Upper lobe of left lung (tissue), 4 donors: ENCODE measurements at regions not wholly inside any gene's neighbourhood (a gene's known extent, or its start where the extent isn't known, plus 50 kb on each side); places are given as distances from the start of the nearest gene placed in this dataset.

Source experiments
- EP300 ChIP-seq, 4 donors: sonication (generic); formaldehyde crosslinking; IDR thresholded peaks; one replicate each; pipeline ENCODE4 v1.5.1; 2017; ENCODE audit warnings: antibody characterized with exemption in 4 of 4, control low read depth in 2 of 4
- POLR2A ChIP-seq, 4 donors: fragments of 450-650 bp; IDR thresholded peaks; one replicate each; pipeline ENCODE4 v1.5.1; 2016 to 2017; ENCODE audit warnings: antibody characterized with exemption in 4 of 4, mild to moderate bottlenecking in 2 of 4
- POLR2AphosphoS5 ChIP-seq, 2 donors: sonication (generic); formaldehyde crosslinking; IDR thresholded peaks; one replicate each; pipeline ENCODE4 v1.5.1; 2017; ENCODE audit warnings: antibody characterized with exemption in 2 of 2
- TF ChIP-seq, protein P1 (sequence below), 6 experiments: fragments of 450-650 bp in 4 of 6; fragments of 200-600 bp in 2 of 6; sonication (generic) in 2 of 6; IDR thresholded peaks; one replicate each; pipeline ENCODE4 v1.5.1; 2016 to 2019; ENCODE audit warnings: antibody characterized with exemption in 6 of 6

DNA sequence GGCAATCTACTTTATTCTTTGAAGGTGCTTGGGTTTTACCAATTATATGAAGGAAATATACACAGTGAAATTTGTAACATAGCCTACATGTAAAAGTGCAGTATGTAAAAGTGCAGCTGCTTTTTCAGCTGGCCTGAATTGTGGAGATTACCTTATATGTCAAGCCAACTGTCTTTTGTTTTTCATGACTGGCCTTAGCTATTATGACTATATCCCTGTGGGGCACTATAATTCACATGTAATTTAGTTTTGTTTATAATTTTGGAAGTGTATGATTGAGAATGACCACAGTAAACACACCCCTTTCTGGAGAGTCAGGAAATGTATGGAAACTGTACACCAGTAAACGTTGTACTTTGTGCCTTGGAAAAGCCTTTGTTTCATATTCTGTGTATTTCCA, 435.0 kb upstream of the STXBP6 start:
- no peak for TF ChIP-seq POLR2A (IDR thresholded peaks at IDR 0.05)
- TF ChIP-seq, protein P1, sequence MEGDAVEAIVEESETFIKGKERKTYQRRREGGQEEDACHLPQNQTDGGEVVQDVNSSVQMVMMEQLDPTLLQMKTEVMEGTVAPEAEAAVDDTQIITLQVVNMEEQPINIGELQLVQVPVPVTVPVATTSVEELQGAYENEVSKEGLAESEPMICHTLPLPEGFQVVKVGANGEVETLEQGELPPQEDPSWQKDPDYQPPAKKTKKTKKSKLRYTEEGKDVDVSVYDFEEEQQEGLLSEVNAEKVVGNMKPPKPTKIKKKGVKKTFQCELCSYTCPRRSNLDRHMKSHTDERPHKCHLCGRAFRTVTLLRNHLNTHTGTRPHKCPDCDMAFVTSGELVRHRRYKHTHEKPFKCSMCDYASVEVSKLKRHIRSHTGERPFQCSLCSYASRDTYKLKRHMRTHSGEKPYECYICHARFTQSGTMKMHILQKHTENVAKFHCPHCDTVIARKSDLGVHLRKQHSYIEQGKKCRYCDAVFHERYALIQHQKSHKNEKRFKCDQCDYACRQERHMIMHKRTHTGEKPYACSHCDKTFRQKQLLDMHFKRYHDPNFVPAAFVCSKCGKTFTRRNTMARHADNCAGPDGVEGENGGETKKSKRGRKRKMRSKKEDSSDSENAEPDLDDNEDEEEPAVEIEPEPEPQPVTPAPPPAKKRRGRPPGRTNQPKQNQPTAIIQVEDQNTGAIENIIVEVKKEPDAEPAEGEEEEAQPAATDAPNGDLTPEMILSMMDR (IDR thresholded peaks at IDR 0.05) = no peak
- no peak for TF ChIP-seq POLR2AphosphoS5 (IDR thresholded peaks at IDR 0.05)
- TF ChIP-seq EP300 (IDR thresholded peaks at IDR 0.05) = no peak
